HFFc6 (cell line): ENCODE measurements at regions not wholly inside any gene's neighbourhood (a gene's known extent, or its start where the extent isn't known, plus 50 kb on each side); places are given as distances from the start of the nearest gene placed in this dataset.
"Not testable (repeated sequence)": the region's sequence is repeated elsewhere in the genome, so short reads cannot be mapped to it uniquely, and the experiment has no call there.

Experiments used
- DNase-seq: peaks from one replicate; pipeline ENCODE4 v3.0.0-alpha.2; 2018
- H3K27ac Mint-ChIP-seq: 2 replicates; pipeline ENCODE4 v1.8.0; 2020; ENCODE audit warnings: mild to moderate bottlenecking, mixed read lengths
- H3K27me3 Mint-ChIP-seq: 2 replicates; pipeline ENCODE4 v1.8.0; 2021; ENCODE audit warnings: mild to moderate bottlenecking, moderate library complexity, mixed read lengths; ENCODE audit not compliant: insufficient read depth
- H3K36me3 Mint-ChIP-seq: 2 replicates; pipeline ENCODE4 v1.8.0; 2021; ENCODE audit warnings: low read depth, mixed read lengths
- H3K4me1 Mint-ChIP-seq: 2 replicates; pipeline ENCODE4 v1.8.0; 2020; ENCODE audit warnings: low read depth, mixed read lengths
- H3K4me3 Mint-ChIP-seq: 2 replicates; pipeline ENCODE4 v1.8.0; 2020; ENCODE audit warnings: mild to moderate bottlenecking, moderate library complexity, mixed read lengths
- H3K9me3 Mint-ChIP-seq: 2 replicates; pipeline ENCODE4 v1.8.0; 2020; ENCODE audit warnings: mild to moderate bottlenecking, mixed read lengths
- TF ChIP-seq, protein P1 (sequence below): fragments of 200-600 bp; sonication (generic); IDR thresholded peaks from 2 replicates; pipeline ENCODE4 v1.5.0; 2021; ENCODE audit warnings: antibody characterized with exemption, mild to moderate bottlenecking

DNA sequence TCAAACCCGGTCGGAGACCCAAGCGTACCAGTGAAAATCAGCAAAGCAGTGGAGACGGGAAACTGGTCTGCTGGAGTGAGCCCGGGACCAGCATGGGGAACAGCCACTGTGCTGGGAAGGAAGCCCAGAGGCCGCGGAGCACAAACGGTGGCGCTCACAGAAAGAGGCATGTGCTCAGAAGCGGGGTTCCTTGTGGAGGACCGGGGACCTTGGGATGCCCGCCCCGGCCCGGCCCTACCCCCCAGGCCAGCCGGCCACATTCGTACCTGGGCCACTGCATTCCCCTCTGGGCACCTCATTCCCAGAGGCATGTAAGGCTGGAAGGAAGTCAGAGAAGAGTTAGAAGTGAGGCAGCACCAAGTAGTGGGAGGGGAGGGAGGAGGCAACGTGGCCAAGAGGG lies 79.3 kb downstream of the RFLNA start:
- peaks cover 42% of the 10 kb centered on the region for H3K4me1 Mint-ChIP-seq
- H3K9me3 Mint-ChIP-seq, result no peaks in the 10 kb centered on the region
- H3K36me3 Mint-ChIP-seq, result peaks cover 21% of the 10 kb centered on the region

DNA sequence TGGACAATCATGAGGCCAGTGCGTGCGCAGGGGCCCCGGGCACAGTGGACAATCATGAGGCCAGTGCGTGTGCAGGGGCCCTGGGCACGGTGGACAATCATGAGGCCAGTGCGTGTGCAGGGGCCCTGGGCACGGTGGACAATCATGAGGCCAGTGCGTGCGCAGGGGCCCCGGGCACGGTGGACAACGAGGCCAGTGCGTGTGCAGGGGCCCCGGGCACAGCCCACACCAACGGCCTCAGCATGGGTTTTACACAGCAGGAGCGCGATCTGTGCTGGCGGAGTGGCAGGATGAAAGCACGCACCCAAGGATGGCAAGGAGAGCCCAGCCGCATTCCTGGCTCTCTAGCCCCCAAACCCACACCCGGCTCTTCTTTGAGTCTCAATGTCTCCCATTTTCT lies 78.8 kb downstream of the RFLNA start:
- peaks cover 21% of the 10 kb centered on the region for H3K27me3 Mint-ChIP-seq
- peaks cover 21% of the 10 kb centered on the region for H3K36me3 Mint-ChIP-seq
- H3K4me3 Mint-ChIP-seq, H3K27ac Mint-ChIP-seq, H3K9me3 Mint-ChIP-seq, DNase-seq: not testable (repeated sequence)
- H3K4me1 Mint-ChIP-seq, result peaks cover 40% of the 10 kb centered on the region

More for the DNA sequence above, 79.3 kb downstream of the RFLNA start:
- Mint-ChIP-seq H3K4me3 (no peak overlapping the region), H3K27me3 (peaks cover 23% of the 10 kb centered on the region), H3K27ac (no peak overlapping the region; the same call in 1 of the 2 replicates)
- TF ChIP-seq, protein P1, sequence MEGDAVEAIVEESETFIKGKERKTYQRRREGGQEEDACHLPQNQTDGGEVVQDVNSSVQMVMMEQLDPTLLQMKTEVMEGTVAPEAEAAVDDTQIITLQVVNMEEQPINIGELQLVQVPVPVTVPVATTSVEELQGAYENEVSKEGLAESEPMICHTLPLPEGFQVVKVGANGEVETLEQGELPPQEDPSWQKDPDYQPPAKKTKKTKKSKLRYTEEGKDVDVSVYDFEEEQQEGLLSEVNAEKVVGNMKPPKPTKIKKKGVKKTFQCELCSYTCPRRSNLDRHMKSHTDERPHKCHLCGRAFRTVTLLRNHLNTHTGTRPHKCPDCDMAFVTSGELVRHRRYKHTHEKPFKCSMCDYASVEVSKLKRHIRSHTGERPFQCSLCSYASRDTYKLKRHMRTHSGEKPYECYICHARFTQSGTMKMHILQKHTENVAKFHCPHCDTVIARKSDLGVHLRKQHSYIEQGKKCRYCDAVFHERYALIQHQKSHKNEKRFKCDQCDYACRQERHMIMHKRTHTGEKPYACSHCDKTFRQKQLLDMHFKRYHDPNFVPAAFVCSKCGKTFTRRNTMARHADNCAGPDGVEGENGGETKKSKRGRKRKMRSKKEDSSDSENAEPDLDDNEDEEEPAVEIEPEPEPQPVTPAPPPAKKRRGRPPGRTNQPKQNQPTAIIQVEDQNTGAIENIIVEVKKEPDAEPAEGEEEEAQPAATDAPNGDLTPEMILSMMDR, result no peak
- DNase-seq, result no peak

DNA sequence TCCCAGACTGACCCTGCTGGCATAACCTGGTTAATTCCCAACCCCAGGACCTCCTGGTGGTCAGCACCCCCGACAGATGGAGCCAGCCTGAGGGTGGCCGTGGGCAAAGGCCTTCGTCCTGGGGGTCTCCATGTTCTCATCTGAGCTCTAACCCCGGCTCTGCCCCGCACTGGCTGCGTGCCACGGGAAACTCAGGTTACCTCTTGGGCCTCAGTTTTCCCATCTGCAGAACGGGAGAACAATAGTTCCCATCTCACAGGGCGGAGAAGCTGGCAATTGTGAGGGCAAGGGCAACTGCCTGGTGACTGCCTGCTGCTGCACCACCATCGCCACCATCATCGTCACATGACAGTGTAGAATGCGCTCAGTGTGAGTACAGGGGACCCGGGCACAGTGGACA lies 77.9 kb downstream of the RFLNA start:
- Mint-ChIP-seq H3K4me3 (no peak overlapping the region), H3K36me3 (peaks cover 21% of the 10 kb centered on the region), H3K27me3 (peaks cover 20% of the 10 kb centered on the region), H3K9me3 (no peaks in the 10 kb centered on the region), H3K4me1 (peaks cover 37% of the 10 kb centered on the region), H3K27ac (no peak overlapping the region)
- TF ChIP-seq, protein P1, result no peak
- no peak for DNase-seq

DNA sequence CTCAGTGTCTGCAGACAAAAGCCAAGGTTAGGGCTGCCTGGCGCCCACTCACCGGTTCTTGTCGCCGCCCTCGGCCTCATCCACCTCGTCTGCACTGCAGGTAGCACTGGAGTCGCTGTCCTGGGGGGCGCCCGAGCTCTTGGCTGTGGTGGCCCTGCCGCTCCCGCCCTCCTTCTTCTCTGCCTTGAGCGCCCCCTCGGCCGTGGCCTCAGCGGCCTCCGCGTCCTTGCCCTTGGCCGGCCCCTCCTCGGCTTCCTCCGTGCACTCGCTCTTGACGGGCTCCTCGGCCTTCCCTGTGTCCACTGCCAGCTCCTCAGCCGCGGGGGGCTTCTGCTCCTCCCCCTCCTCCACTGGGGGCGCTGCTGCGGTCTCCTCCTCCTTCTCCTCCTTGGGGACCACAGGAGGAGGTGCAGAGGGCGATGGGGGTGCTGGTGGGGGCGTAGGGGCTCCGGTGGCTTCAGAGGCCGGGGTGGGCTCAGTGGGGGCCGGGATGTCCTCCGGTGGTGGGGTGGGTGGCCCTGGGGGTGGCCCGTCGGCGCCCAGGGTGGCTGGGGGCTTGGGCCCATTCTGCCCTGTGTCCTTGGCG lies 77.2 kb downstream of the RFLNA start:
- H3K27ac Mint-ChIP-seq, result peak overlapping the region; percentile 89; the same call in 1 of the 2 replicates
- H3K27me3 Mint-ChIP-seq, result peaks cover 20% of the 10 kb centered on the region

DNA sequence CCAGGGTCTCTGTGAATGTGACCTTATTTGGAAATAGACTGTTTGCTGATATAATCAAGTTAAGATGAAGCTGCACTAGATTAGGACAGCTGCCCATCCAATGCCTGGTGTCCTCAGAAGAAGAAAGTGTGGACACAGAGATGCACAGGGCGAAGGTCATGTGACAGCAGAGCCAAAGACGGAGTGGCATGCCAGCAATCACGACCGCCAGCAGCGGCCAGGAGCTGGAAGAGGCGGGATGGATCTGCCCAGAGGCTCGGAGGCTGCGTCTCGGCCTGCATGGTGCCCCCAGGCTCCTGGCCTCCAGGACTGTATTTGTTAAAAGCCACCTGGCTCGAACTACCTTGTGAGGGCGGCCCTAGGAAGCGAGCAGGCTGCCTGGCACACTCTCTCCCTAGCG lies 76.5 kb downstream of the RFLNA start:
- Mint-ChIP-seq H3K9me3 (no peaks in the 10 kb centered on the region), H3K36me3 (peaks cover 11% of the 10 kb centered on the region), H3K4me3 (no peak overlapping the region), H3K4me1 (peaks cover 28% of the 10 kb centered on the region), H3K27me3 (peaks cover 20% of the 10 kb centered on the region), H3K27ac (peak overlapping the region; percentile 89)
- TF ChIP-seq, protein P1, result no peak
- DNase-seq, result no peak

More for the DNA sequence above, 77.2 kb downstream of the RFLNA start:
- H3K36me3 Mint-ChIP-seq, result peaks cover 16% of the 10 kb centered on the region
- H3K4me1 Mint-ChIP-seq, result peaks cover 35% of the 10 kb centered on the region
- TF ChIP-seq, protein P1, result no peak
- DNase-seq, result no peak
- H3K9me3 Mint-ChIP-seq, result no peaks in the 10 kb centered on the region
- no peak overlapping the region for H3K4me3 Mint-ChIP-seq

DNA sequence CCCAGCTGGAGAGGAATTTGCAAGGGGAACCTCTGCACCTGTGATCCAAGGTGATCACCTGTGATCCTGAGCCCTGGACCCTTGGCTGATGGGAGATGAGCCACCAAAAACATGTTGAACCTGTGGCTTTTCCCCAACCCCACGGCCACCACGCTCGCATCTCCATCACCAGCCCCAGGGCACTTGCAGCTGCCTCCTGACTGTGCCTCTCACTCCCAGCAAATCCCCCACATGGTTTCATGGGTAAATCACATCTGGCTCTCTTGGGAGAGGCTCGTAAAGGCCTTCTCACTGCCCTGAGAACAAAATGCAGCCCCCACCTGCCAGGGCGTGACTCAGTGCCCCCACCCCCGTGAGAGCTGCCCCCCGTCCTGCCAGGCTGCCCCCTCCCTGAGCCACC lies 76.0 kb downstream of the RFLNA start:
- H3K4me3 Mint-ChIP-seq, result no peak overlapping the region
- peak overlapping the region; percentile 89 for H3K27ac Mint-ChIP-seq
- H3K4me1 Mint-ChIP-seq, result peaks cover 27% of the 10 kb centered on the region
- DNase-seq, result no peak
- peaks cover 20% of the 10 kb centered on the region for H3K27me3 Mint-ChIP-seq
- TF ChIP-seq, protein P1, result no peak
- H3K9me3 Mint-ChIP-seq, result no peaks in the 10 kb centered on the region
- peaks cover 14% of the 10 kb centered on the region for H3K36me3 Mint-ChIP-seq
